GM21360 (cell line): ENCODE measurements at regions not wholly inside any gene's neighbourhood (a gene's known extent, or its start where the extent isn't known, plus 50 kb on each side); places are given as distances from the start of the nearest gene placed in this dataset.
"Not testable (repeated sequence)": the region's sequence is repeated elsewhere in the genome, so short reads cannot be mapped to it uniquely, and the experiment has no call there.

Experiments
- ATAC-seq: cut with Tn5 transposase; IDR thresholded peaks from one replicate; pipeline ENCODE4 v1.9.1; 2021; ENCODE audit warnings: mild to moderate bottlenecking, moderate library complexity; ENCODE audit not compliant: unreplicated experiment

GRCh38 chr2:190742431-190742830 is 93.5 kb downstream of the NAB1 start:
- no peak for ATAC-seq

- no peak for ATAC-seq
Observed at GRCh38 chr2:190744041-190744440, 95.2 kb downstream of the NAB1 start.

GRCh38 chr2:190746971-190747761 is 98.3 kb downstream of the NAB1 start:
- no peak for ATAC-seq

- ATAC-seq: no peak
Observed at GRCh38 chr2:190748966-190749365, 100.1 kb downstream of the NAB1 start.

DNA sequence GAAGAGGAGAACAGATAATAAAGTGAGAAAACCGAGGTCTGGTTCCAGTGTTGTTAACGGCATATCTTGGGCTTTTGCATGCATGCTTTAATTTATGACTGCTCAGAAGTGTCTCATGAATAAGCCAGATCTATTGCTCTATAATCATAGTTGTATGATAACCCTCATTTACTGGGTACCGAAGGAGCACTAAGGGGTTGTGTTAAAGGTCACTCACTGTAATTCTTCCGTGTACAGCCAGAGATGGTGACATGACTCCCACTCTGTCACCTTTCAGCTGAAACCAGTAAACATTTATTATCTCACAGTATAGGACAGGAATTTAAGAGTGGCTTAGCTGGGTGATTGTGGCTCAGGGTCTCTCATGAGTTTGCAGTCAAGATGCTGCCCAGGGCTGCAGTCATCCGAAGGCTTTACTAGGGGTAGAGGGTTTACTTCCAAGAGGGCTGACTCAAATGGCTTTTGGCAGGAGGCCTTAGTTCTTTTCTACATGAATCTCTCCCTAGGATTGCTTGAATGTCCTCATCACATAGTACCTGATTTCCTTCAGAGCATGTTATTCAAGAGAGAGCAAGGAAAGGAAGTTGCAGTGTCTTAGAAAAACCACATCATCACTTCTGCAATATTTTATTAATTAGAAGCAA is 107.0 kb downstream of the NAB1 start:
- ATAC-seq: no peak

DNA sequence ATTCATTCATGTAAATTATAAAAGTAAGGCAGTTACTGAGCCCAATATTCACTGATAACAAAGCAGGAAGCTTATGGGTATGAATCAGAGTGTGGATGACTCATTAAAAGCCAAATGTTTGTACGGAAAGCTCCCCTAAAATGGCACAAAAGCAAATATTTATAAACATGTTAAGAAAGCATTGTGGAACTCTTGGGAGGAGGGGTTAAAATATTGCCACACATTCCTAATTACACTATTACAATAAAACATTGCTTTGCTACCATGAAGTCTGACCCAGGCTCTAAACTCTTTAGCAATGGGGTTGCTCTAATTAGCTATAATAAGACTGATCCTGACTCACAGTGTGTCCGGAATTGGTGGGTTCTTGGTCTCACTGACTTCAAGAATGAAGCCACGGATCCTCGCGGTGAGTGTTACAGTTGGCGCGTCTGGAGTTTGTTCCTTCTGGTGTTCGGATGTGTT is 110.9 kb downstream of the NAB1 start:
- ATAC-seq: no peak

GRCh38 chr2:190760353-190761150 is 111.7 kb downstream of the NAB1 start:
- ATAC-seq: not testable (repeated sequence)

DNA sequence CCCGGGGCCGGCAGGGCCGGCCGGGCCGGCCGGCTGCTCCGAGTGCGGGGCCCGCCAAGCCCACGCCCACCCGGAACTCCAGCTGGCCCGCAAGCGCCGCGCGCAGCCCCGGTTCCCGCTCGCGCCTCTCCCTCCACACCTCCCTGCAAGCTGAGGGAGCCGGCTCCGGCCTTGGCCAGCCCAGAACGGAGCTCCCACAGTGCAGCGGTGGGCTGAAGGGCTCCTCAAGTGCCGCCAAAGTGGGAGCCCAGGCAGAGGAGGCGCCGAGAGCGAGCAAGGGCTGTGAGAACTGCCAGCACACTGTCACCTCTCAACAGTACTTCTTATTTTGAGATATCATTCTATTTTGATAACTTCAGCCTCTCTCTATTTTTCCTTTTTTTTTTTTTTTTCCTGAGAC is 112.3 kb downstream of the NAB1 start:
- ATAC-seq: not testable (repeated sequence)

DNA sequence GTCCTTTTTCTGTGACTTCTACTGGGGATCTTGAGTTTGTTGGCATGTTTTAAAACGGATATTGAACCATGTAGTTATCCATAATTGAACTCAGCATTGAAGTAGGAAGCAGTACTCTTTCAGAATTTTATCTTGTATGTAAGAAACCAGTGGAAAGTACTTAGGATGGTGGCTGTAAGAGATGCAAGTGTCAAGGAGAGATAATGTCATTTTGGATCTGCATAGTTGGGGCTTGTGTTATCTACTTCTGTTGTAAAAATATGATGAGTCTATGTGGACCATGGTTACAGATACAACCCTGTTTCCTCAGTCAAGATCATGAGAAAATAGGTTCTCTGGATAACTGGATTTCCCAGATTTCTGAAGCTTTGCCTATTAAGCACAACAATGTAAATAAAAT is 113.7 kb downstream of the NAB1 start:
- ATAC-seq: no peak

- ATAC-seq: no peak
Observed at GRCh38 chr2:190763100-190763499, 114.2 kb downstream of the NAB1 start.

DNA sequence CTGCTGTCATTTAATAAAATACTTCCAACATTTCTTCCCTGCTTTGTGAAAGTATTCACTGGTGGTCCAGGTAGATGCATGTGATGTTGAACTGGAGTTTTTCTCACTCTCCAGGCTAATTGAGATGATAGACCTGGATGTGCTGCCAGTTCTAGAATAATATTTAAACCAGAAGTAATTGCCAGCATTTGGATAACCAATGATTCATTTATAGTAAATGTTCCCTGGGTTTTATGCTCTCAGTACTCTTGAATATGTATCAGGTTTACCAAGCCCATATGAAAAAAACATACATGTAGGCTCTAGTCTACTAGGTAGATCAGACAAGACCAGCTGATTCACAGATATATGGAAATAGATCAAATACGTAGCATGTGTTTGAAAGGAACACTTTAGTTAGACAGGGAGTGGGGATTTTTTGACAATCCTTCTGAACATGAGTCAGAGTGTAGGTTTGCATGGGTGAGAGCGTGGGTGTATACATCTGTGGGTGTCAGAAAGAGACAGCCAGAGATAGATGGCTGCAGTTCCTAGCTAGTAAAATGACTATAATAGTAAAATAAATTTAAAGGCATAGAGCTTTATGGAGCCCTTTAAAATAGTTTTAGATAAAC is 115.1 kb downstream of the NAB1 start:
- peak; percentile 51 for ATAC-seq

- ATAC-seq: no peak
Observed at GRCh38 chr2:190765386-190766173, 115.0 kb upstream of the GLS start.

GRCh38 chr2:190766174-190766572 is 114.4 kb upstream of the GLS start:
- ATAC-seq: no peak

DNA sequence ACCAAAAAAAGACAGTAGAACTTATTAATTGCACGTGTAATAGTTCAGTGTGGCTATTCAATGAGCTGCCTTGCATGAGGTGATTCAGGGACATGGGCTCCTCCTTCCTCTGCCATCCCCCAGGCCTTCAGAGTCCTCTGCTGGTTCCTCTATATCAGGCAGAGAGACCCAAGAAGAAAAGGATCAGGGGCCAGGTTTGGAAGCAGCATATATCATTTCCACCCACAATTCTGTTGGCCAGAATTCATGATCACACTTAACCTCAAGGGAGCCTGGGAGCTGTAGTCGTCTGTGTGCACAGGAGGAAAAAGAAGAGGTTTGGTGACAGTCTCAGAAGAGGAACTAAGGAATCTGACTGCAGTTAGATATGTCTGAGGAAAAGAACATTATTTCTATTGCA is 114.0 kb upstream of the GLS start:
- no peak for ATAC-seq

- no peak for ATAC-seq
Observed at GRCh38 chr2:190767821-190768220, 112.8 kb upstream of the GLS start.

- ATAC-seq: no peak
Observed at GRCh38 chr2:190769258-190769657, 111.4 kb upstream of the GLS start.

DNA sequence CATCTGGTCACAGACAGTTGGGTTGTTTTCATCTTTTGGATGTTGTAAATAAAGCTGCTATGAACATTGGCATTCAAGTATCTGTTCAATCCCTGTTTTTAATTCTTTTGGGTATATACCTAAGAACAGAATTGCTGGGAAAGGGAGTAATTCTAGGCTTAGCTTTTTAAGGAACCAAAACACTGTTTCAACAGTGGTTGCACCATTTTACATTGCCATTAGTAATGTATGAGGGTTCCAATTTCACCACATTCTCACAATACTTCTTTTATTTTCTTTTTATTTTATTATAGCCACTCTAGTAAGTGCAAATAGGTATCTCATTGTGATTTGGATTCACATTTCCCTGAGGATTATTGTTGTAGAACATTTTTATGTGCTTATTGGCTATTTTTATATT is 108.9 kb upstream of the GLS start:
- no peak for ATAC-seq

DNA sequence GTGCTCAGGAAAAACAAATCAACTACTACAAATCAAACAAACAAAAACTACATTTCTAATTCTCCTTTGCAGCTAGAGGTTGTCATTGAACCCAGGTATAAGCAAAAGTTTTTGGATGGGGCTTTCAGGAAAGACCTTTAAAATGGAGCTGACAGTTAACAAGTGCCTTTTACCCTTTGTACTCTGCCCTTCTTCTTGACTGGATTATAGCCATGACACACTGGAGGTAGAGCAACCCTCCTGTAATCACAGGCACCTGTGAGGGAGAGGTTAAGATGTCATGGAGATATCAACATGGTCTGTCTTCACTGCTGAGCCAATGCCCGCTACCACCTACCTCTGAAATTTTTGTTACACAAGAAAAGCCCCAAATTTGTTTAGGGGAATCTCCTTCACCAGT is 100.0 kb upstream of the GLS start:
- no peak for ATAC-seq

DNA sequence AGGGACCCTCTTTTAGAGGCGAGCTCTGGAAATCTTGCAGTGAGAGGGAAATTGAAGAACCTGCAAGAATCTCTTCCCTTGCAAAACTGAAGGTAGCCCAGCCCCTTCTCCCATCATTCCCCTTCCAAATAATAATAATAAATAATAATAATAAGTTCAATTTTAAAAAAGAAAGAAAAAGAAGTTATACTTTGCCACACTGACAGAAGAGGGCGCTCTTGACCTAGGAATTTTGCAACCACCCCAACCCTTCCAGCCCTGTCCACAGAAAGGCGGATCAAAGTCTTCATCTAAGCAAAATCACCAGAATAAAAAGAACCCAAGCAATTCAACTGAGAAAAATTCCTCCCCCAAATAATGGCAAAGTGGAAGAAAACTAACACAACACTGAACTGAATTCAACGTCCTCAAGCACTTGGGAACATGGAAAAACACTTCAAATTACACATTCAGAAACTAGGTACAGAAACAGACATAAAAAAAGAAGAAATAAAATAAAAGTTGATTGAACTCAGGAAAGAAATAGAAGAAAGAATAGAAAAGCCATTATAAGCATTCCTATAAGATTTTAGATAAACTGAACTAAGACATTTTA is 98.9 kb upstream of the GLS start:
- ATAC-seq: no peak

DNA sequence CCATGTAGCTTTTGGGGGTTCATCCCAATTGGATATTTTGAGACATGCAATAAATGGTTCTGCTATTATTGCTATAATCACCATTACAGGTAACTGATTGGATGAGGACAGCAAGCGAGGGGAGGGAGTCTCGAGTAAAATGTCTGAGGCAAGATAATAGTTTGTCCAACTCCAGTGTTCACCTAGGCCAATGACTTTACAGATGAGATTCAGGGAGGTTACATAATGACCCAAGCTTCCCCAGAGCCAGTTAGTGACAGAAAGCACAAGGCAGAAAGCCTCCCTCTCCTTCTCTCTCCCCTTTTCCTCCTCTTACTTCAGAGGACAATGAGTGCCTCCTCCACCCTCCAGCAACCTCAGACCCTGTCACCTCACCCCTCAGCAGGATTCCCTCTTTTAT is 98.4 kb upstream of the GLS start:
- no peak for ATAC-seq
